Hepatocyte (in vitro differentiated cells): ENCODE measurements at regions not wholly inside any gene's neighbourhood (a gene's known extent, or its start where the extent isn't known, plus 50 kb on each side); places are given as distances from the start of the nearest gene placed in this dataset.

Experiments
- CTCF ChIP-seq: fragments of 200-600 bp; sonication (generic); IDR thresholded peaks from 2 replicates; pipeline ENCODE4 v1.5.1; 2016; ENCODE audit warnings: antibody characterized with exemption, mild to moderate bottlenecking; ENCODE audit not compliant: poor library complexity
- EZH2 ChIP-seq: fragments of 200-600 bp; sonication (generic); IDR thresholded peaks from 2 replicates; pipeline ENCODE4 v1.6.1; 2016; ENCODE audit warnings: antibody characterized with exemption, mild to moderate bottlenecking, borderline replicate concordance
- EZH2phosphoT487 ChIP-seq: fragments of 200-600 bp; sonication (generic); IDR thresholded peaks from one replicate; pipeline ENCODE4 v1.6.1; 2018; ENCODE audit warnings: antibody characterized with exemption, mild to moderate bottlenecking, low read depth, moderate library complexity; ENCODE audit not compliant: unreplicated experiment, severe bottlenecking

- TF ChIP-seq CTCF, result no peak
- no peak for TF ChIP-seq EZH2
- TF ChIP-seq EZH2phosphoT487, result no peak
Measured at GRCh38 chr18:48473816-48474215, 64.6 kb upstream of the ZBTB7C start.
